Activated CD8-positive, alpha-beta memory T cell treated with anti-CD3 and anti-CD28 coated beads, Interleukin-2, amount 10 ng/mL, durations not matched to agents 7 days and 5 days (primary cell): ENCODE measurements at regions not wholly inside any gene's neighbourhood (a gene's known extent, or its start where the extent isn't known, plus 50 kb on each side); places are given as distances from the start of the nearest gene placed in this dataset.

Experiments
- ATAC-seq: fragments of 150-1000 bp; cut with Tn5 transposase; one replicate; pipeline ENCODE4 v1.10.0; 2021; ENCODE audit warnings: moderate library complexity
- CTCF ChIA-PET: fragments of 350-600 bp; sonication (Branson Sonifier 250); formaldehyde crosslinking; loops from one replicate; lab custom pipeline; 2021; ENCODE audit warnings: antibody characterized with exemption; lab: Charles Lee
- DNase-seq: peaks from one replicate; pipeline ENCODE4 v3.0.0-alpha.2; 2020
- H3K27ac Mint-ChIP-seq: one replicate; pipeline ENCODE4 v1.8.0; 2021; ENCODE audit warnings: mild to moderate bottlenecking, mixed read lengths
- H3K27me3 Mint-ChIP-seq: one replicate; pipeline ENCODE4 v1.8.0; 2021; ENCODE audit warnings: mixed read lengths
- H3K36me3 Mint-ChIP-seq: one replicate; pipeline ENCODE4 v1.8.0; 2021; ENCODE audit warnings: mild to moderate bottlenecking, mixed read lengths
- H3K4me1 Mint-ChIP-seq: one replicate; pipeline ENCODE4 v1.8.0; 2021; ENCODE audit warnings: mixed read lengths
- H3K4me3 Mint-ChIP-seq: one replicate; pipeline ENCODE4 v1.8.0; 2021; ENCODE audit warnings: mild to moderate bottlenecking, moderate library complexity, mixed read lengths
- H3K9me3 Mint-ChIP-seq: one replicate; pipeline ENCODE4 v1.8.0; 2022; ENCODE audit warnings: low read depth, mixed read lengths

DNA sequence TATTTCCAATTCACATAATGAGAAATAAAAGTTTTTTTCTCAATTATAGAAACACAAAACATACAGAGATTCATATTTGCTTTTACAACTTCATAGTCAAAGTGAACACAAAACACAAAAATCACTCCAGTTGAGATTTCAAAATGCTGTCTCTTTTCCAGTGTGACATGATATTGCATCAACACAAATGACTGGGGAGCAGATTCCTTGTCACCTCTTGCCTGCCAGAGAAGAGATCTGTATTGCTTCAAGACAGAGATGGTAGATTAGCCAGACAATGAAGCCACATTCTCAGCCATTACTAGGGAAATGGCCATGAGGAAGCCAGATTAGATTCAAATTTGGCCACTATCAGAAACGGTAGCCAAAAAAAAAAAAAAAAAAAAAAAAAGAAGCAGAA is 2313.1 kb upstream of the AGA start:
- H3K27ac Mint-ChIP-seq: no peak overlapping the region
- CTCF ChIA-PET: no interaction called here
- H3K27me3 Mint-ChIP-seq: no peaks in the 10 kb centered on the region
- no peaks in the 10 kb centered on the region for H3K4me1 Mint-ChIP-seq
- DNase-seq (no peak), ATAC-seq (no peak)
- no peaks in the 10 kb centered on the region for H3K36me3 Mint-ChIP-seq
- peaks cover 6% of the 10 kb centered on the region for H3K9me3 Mint-ChIP-seq
- H3K4me3 Mint-ChIP-seq: no peak overlapping the region

DNA sequence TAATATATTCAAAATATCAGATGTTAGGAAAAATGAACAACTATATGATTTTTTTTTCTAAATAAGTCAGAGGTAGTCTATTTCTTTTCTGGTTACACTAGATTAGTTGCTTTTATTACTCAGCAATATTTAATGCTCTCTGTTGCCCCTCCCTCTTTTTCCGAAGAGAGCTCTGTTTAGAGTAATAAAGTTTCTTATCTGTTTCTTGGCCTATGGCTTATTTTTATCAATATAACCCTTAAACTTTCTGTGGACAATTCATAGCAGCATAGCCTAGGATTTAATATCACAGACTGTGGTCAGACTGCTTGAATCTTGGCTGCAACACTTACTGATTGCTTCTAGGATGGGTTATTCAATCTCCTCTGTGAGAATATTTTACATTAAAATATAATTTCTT is 2315.4 kb upstream of the AGA start:
- H3K4me3 Mint-ChIP-seq: no peak overlapping the region
- ATAC-seq (no peak), DNase-seq (no peak)
- H3K27ac Mint-ChIP-seq: no peak overlapping the region
- no peaks in the 10 kb centered on the region for H3K27me3 Mint-ChIP-seq
- no peaks in the 10 kb centered on the region for H3K36me3 Mint-ChIP-seq
- no peaks in the 10 kb centered on the region for H3K4me1 Mint-ChIP-seq
- no peaks in the 10 kb centered on the region for H3K9me3 Mint-ChIP-seq
- CTCF ChIA-PET: no interaction called here

- Mint-ChIP-seq H3K9me3 (peaks cover 8% of the 10 kb centered on the region), H3K4me3 (no peak overlapping the region), H3K4me1 (no peaks in the 10 kb centered on the region), H3K36me3 (no peaks in the 10 kb centered on the region), H3K27ac (no peak overlapping the region), H3K27me3 (no peaks in the 10 kb centered on the region)
- ATAC-seq: no peak
- CTCF ChIA-PET: no interaction called here
- DNase-seq: no peak
These were observed 2320.6 kb upstream of the AGA start for GRCh38 chr4:179762840-179763239.

DNA sequence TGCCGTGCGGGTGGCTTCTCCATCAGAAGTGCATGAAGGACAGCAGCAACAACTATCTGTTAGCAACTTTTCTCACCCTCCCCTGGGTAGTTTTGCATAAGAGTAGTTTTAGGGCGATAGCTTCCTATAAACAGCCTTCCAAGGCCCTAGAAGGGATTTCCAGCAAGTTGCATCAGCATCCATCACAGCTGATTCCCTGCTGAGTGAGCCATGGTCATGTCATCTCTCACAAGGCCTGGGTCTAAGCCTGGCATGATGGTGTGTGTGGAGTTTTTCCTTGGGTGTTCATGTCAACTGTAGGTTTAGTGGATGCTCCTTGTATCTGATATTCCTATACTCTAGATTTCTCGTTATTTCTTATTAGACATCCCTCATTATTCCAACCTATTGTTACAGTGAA is 2324.7 kb upstream of the AGA start:
- H3K4me3 Mint-ChIP-seq: no peak overlapping the region
- ATAC-seq: no peak
- CTCF ChIA-PET: no interaction called here
- H3K27me3 Mint-ChIP-seq: no peaks in the 10 kb centered on the region
- DNase-seq: no peak
- no peak overlapping the region for H3K27ac Mint-ChIP-seq
- H3K4me1 Mint-ChIP-seq: no peaks in the 10 kb centered on the region
- H3K9me3 Mint-ChIP-seq: peaks cover 8% of the 10 kb centered on the region
- H3K36me3 Mint-ChIP-seq: no peaks in the 10 kb centered on the region

DNA sequence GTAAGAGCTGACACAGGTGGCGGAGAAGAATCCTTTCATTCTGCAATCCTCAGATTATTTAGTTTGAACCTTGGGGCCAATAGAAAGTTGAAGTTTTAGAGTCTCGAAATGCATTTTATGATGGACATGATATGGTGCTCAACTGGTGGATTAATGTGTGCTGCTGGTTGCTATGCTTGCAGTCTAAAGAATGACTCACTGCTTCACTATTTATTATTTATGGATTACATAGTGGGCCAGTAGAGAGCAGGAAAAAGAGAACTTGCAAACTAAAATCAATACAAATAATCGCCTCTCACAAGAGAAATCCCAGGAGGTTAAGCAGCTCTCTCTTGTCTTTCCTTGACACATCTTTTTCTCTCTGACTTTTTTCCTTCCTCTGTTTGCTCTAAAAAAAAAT is 2326.8 kb upstream of the AGA start:
- Mint-ChIP-seq H3K27ac (no peak overlapping the region), H3K4me3 (no peak overlapping the region), H3K27me3 (no peaks in the 10 kb centered on the region), H3K4me1 (no peaks in the 10 kb centered on the region), H3K9me3 (peaks cover 4% of the 10 kb centered on the region), H3K36me3 (no peaks in the 10 kb centered on the region)
- CTCF ChIA-PET: no interaction called here
- ATAC-seq (no peak), DNase-seq (no peak)

GRCh38 chr4:179797738-179798137 is 2355.5 kb upstream of the AGA start:
- Mint-ChIP-seq H3K9me3 (peaks cover 9% of the 10 kb centered on the region), H3K36me3 (no peaks in the 10 kb centered on the region), H3K27ac (no peak overlapping the region), H3K4me3 (no peak overlapping the region), H3K27me3 (no peaks in the 10 kb centered on the region), H3K4me1 (no peaks in the 10 kb centered on the region)
- CTCF ChIA-PET: no interaction called here
- ATAC-seq (no peak), DNase-seq (no peak)

- Mint-ChIP-seq H3K36me3 (no peaks in the 10 kb centered on the region), H3K9me3 (peaks cover 8% of the 10 kb centered on the region)
- CTCF ChIA-PET: no interaction called here
These were observed 2361.6 kb upstream of the AGA start for GRCh38 chr4:179803857-179804256.

DNA sequence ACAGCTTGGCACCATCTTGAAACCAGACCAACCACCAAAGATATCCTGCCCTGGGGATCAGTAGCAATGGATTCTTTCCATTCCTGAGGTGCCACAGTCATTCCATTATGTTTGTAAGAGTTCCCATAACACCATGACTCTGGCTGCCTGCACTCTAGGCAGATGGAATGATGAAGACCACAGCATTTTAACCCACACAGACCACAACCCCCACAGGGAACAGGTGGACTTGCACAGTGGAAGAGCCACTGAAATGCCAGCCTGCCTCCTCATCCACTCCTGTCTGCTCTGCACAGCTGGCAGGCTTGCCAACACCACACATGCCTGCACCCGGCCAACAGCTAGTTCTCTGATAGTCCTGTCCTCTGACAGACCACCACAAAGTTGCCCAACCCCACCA is 2362.2 kb upstream of the AGA start:
- no peaks in the 10 kb centered on the region for H3K27me3 Mint-ChIP-seq
- no peak overlapping the region for H3K4me3 Mint-ChIP-seq
- CTCF ChIA-PET: no interaction called here
- H3K9me3 Mint-ChIP-seq: peaks cover 8% of the 10 kb centered on the region
- no peak for ATAC-seq
- H3K4me1 Mint-ChIP-seq: no peaks in the 10 kb centered on the region
- no peak overlapping the region for H3K27ac Mint-ChIP-seq
- no peak for DNase-seq
- no peaks in the 10 kb centered on the region for H3K36me3 Mint-ChIP-seq

More at GRCh38 chr4:179803857-179804256, 2361.6 kb upstream of the AGA start:
- no peak overlapping the region for H3K27ac Mint-ChIP-seq
- DNase-seq (no peak), ATAC-seq (no peak)
- no peaks in the 10 kb centered on the region for H3K4me1 Mint-ChIP-seq
- no peaks in the 10 kb centered on the region for H3K27me3 Mint-ChIP-seq
- H3K4me3 Mint-ChIP-seq: no peak overlapping the region

DNA sequence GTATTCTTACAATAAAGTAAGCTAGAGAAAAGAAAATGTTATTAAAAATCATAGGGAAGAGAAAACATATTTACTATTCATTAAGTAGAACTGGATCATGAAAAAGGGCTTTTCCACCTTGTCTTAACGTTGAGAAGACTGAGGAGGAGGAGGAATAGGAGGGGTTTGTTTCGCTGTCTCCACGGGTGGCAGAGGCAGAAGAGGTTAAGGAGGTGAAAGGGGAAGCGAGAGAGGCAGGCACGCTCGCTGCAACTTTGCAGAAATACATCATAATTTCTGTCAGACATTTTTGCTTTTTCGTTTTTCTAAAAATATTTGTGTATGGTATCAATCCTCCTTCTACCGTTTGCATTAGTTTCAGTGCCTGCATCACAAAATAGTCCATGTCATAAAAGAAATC is 2375.1 kb upstream of the AGA start:
- ATAC-seq (no peak), DNase-seq (no peak)
- Mint-ChIP-seq H3K36me3 (no peaks in the 10 kb centered on the region), H3K4me1 (no peaks in the 10 kb centered on the region), H3K27ac (no peak overlapping the region), H3K4me3 (no peak overlapping the region), H3K27me3 (no peaks in the 10 kb centered on the region), H3K9me3 (no peaks in the 10 kb centered on the region)
- CTCF ChIA-PET: no interaction called here

DNA sequence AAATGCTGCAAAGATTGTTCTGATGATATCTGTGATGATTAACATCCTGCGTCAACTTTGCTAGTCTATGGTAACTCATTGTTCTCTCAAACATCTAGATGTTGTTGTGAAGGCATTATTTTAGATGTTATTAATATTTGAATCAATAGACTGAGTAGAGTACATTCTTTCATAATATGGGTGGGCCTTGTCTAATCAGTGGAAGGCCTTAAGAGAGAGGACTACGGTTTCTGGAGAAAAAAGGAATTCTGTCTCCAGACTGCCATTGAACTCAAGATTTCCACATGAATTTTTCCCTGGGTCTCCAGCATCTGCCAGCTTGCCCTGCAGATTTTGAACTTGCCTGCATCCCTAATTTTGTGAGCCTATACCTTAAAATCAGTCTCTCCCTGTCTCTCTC is 2381.1 kb upstream of the AGA start:
- no peak overlapping the region for H3K4me3 Mint-ChIP-seq
- no peaks in the 10 kb centered on the region for H3K36me3 Mint-ChIP-seq
- no peak for ATAC-seq
- no peak overlapping the region for H3K27ac Mint-ChIP-seq
- H3K27me3 Mint-ChIP-seq: no peaks in the 10 kb centered on the region
- peaks cover 6% of the 10 kb centered on the region for H3K9me3 Mint-ChIP-seq
- DNase-seq: no peak
- H3K4me1 Mint-ChIP-seq: no peaks in the 10 kb centered on the region
- CTCF ChIA-PET: no interaction called here

DNA sequence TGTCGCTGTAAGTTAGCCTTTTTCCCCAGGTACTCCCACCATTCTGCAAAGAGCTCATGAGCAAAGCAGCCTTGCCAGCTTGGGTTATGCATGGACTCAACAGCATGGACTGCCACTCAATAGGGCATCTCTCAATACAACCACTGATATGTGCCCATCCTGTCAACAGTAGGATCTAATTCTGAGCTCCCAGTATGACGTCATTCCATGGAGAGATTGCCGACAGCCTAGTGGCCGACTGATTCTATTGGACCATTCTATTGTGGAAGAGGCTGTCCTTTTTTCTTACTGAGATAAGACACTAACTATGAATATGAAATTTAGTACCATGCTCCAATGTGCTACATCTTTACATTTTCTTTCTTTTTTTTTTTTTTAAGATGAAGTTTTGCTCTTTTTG is 2389.0 kb upstream of the AGA start:
- CTCF ChIA-PET: no interaction called here
- no peak overlapping the region for H3K4me3 Mint-ChIP-seq
- H3K27ac Mint-ChIP-seq: no peak overlapping the region
- no peaks in the 10 kb centered on the region for H3K27me3 Mint-ChIP-seq
- ATAC-seq (no peak), DNase-seq (no peak)
- no peaks in the 10 kb centered on the region for H3K36me3 Mint-ChIP-seq
- no peaks in the 10 kb centered on the region for H3K4me1 Mint-ChIP-seq
- no peaks in the 10 kb centered on the region for H3K9me3 Mint-ChIP-seq

DNA sequence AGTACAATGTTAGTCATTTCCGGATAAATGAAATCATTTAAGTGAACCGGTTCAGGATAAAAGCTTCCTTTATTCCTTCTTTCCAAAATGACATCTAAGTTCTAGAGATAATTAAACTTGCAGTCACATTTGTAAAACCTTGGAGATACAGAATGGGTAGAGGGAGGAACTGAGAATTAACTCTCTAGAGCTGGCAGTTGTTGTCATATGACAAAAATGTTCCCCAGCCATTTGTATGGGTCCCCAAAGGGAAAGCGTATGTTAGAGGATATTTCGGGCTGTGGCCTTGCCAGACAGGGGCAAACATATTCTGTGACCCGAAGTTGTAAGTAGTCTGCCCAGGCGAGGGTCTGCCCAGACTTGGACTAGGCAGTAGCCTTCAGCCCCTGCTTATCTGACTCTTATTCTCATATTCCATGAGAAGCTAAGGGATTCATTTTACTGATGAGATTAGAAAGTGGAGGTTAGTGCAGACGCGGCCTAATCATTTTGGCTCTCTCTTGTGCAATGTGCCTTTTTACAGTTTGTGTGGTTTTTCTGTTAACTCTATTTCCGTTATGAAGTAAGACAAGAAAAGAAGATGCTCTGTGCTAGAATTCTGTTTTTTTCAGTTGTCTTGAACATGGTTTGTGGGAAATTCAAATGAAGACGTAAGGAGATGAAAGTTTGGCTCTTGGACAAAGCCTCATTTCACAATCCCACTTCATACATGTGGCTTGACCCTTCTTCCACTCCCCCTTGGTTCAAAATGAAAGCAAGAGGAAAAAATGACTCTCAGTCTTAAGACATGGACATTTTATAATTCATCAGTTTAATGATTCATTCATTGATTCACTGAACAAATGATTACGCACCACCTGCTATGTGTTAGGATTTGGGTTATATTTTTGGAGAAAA is 2394.2 kb upstream of the AGA start:
- no peak for DNase-seq
- no peak for ATAC-seq
- no peak overlapping the region for H3K27ac Mint-ChIP-seq
- peaks cover 3% of the 10 kb centered on the region for H3K9me3 Mint-ChIP-seq
- H3K27me3 Mint-ChIP-seq: no peaks in the 10 kb centered on the region
- H3K4me1 Mint-ChIP-seq: no peaks in the 10 kb centered on the region
- no peaks in the 10 kb centered on the region for H3K36me3 Mint-ChIP-seq
- H3K4me3 Mint-ChIP-seq: no peak overlapping the region
- CTCF ChIA-PET: no interaction called here

- no peak for ATAC-seq
- H3K27me3 Mint-ChIP-seq: no peaks in the 10 kb centered on the region
- DNase-seq: no peak
- no peak overlapping the region for H3K27ac Mint-ChIP-seq
- no peaks in the 10 kb centered on the region for H3K36me3 Mint-ChIP-seq
- CTCF ChIA-PET: no interaction called here
- H3K4me1 Mint-ChIP-seq: no peaks in the 10 kb centered on the region
- H3K4me3 Mint-ChIP-seq: no peak overlapping the region
- no peaks in the 10 kb centered on the region for H3K9me3 Mint-ChIP-seq
These were observed 2399.8 kb upstream of the TENM3 start for GRCh38 chr4:179843370-179843769.

DNA sequence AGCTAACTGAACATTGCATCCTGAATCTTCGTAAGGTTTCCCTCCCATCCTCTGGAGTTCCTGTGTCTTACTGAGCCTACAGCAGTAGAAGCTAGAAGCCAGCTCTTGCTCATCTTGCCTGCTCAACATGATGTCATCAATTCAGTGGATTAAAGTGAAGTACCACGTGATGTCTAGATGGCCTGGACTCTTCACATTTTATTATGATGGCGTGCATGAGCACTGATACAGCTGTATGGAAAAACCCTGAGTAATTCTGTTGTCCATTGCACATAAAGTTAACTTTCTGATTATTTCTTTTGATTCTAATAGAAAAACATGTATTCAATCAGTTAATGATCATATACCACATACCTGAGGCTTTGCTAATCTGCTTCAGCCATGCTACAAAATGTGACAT is 2387.7 kb upstream of the TENM3 start:
- no peaks in the 10 kb centered on the region for H3K36me3 Mint-ChIP-seq
- H3K4me1 Mint-ChIP-seq: no peaks in the 10 kb centered on the region
- DNase-seq: no peak
- no peak overlapping the region for H3K27ac Mint-ChIP-seq
- no peak for ATAC-seq
- H3K9me3 Mint-ChIP-seq: no peaks in the 10 kb centered on the region
- CTCF ChIA-PET: no interaction called here
- H3K27me3 Mint-ChIP-seq: no peaks in the 10 kb centered on the region
- no peak overlapping the region for H3K4me3 Mint-ChIP-seq
